GM10248 (cell line): ENCODE measurements at regions not wholly inside any gene's neighbourhood (a gene's known extent, or its start where the extent isn't known, plus 50 kb on each side); places are given as distances from the start of the nearest gene placed in this dataset.

ENCODE experiments used
- CTCF ChIA-PET: fragments of 300-600 bp; sonication (Branson Sonifier 250); formaldehyde crosslinking; extraction: SDS; loops from one replicate; lab custom pipeline; 2021; ENCODE audit warnings: antibody characterized with exemption; lab: Yijun Ruan, JAX
- POLR2A ChIA-PET: fragments of 350-650 bp; sonication (Branson Sonifier 250); formaldehyde crosslinking; extraction: SDS; loops from one replicate; lab custom pipeline; 2020; ENCODE audit warnings: antibody characterized with exemption; lab: Yijun Ruan, JAX
- DNase-seq: peaks from one replicate; pipeline ENCODE4 v3.0.0; 2012; ENCODE audit errors: extremely low spot score
- TF ChIP-seq, protein P1 (sequence below): IDR thresholded peaks from 2 replicates; pipeline ENCODE4 v1.5.1; 2012; ENCODE audit warnings: mild to moderate bottlenecking, low read depth; ENCODE audit errors: extremely low read depth, missing control alignments, control extremely low read depth

GRCh38 chr18:56382541-56382940, 255.9 kb downstream of the TXNL1 start:
- ChIA-PET CTCF (no interaction called here), POLR2A (no interaction called here)
- TF ChIP-seq, protein P1, sequence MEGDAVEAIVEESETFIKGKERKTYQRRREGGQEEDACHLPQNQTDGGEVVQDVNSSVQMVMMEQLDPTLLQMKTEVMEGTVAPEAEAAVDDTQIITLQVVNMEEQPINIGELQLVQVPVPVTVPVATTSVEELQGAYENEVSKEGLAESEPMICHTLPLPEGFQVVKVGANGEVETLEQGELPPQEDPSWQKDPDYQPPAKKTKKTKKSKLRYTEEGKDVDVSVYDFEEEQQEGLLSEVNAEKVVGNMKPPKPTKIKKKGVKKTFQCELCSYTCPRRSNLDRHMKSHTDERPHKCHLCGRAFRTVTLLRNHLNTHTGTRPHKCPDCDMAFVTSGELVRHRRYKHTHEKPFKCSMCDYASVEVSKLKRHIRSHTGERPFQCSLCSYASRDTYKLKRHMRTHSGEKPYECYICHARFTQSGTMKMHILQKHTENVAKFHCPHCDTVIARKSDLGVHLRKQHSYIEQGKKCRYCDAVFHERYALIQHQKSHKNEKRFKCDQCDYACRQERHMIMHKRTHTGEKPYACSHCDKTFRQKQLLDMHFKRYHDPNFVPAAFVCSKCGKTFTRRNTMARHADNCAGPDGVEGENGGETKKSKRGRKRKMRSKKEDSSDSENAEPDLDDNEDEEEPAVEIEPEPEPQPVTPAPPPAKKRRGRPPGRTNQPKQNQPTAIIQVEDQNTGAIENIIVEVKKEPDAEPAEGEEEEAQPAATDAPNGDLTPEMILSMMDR, result no peak
- no peak for DNase-seq

DNA sequence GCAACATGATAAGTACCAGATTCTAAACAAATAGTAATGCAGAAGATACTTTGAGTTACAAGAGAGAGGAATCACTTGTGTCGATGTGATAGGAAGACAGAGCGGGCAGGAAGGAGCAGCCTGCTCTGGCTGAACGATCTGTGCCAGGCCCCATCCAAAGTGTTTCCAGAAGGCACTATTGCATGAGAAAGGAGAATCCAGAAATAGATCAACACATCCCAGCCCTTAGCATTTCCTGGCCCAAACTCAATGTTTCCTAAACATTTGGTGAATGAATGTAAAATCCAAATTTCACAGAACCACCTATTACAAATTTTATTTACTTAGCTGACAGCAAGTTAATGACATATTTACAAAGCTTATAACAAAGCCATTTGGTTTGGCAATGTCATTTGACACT, 257.2 kb downstream of the TXNL1 start:
- no peak for DNase-seq
- CTCF ChIA-PET, result no interaction called here
- POLR2A ChIA-PET, result no interaction called here
- TF ChIP-seq, protein P1, result no peak

GRCh38 chr18:56380685-56381084, 257.7 kb downstream of the TXNL1 start:
- TF ChIP-seq, protein P1, result no peak
- no peak for DNase-seq
- POLR2A ChIA-PET, result no interaction called here
- CTCF ChIA-PET, result no interaction called here

- DNase-seq, result no peak
- ChIA-PET POLR2A (no interaction called here), CTCF (interaction anchor here (0.8 kb wide), 1 partner anchor 11 kb away, joined by 3 read pairs; no protein-coding TSS in a partner anchor)
- TF ChIP-seq, protein P1, result no peak
These were observed 259.1 kb downstream of the TXNL1 start for GRCh38 chr18:56379256-56379655.

DNA sequence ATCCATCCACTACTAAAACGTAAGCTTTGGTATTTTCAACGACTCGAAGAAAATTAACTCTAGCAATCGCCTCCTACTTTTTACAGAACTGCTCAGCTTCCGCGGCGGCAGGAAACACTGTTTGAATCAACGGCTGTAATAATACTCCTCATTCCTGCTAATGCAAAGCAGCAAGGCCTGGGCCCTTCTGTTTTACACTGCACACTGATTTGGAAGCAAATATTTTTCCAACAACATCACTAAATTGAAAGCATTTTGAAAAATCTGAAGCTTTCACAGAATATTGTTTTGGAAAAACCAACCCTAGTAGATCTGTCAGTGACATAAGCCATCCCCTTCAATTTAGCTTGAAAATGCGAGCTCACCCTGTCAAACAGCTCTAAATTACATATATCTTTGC, 261.2 kb downstream of the TXNL1 start:
- DNase-seq, result no peak
- ChIA-PET CTCF (interaction anchor here (1.4 to 1.8 kb wide), 2 partner anchors 9 to 27 kb away, joined by 3 to 4 read pairs; no protein-coding TSS in a partner anchor), POLR2A (no interaction called here)
- TF ChIP-seq, protein P1, result no peak

GRCh38 chr18:56374007-56374655, 264.3 kb downstream of the TXNL1 start:
- DNase-seq, result no peak
- ChIA-PET POLR2A (no interaction called here), CTCF (no interaction called here)
- TF ChIP-seq, protein P1, result no peak
